Ramos (cell line): ENCODE measurements at regions not wholly inside any gene's neighbourhood (a gene's known extent, or its start where the extent isn't known, plus 50 kb on each side); places are given as distances from the start of the nearest gene placed in this dataset.

Experiments
- in situ Hi-C: fragments of 300-500 bp; cut with MboI; formaldehyde crosslinking; loops from one replicate; pipeline ENCODE4 v1.14.3; 2022; ENCODE audit warnings: low sequenced_read_pairs; ENCODE audit not compliant: unreplicated experiment

DNA sequence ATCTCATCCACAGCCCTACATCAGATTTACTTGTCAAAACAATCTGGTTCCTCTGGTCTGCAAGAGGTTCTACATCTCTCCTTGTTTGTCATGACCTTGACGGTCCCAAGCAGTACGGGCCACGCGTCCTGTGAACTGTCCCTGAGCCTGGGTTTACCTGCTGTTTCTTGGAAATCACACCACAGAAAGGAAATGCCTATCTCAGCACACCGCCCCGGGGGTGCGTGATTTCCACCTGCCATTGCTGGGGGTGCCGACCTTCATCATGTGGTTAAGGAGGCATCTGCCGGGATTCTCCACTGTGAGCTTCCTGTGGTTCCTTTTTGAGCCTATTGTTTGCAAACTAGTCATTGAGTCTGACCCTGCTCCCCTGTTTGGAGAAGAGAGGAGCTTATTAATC lies 1363.4 kb downstream of the BRD1 start:
- in situ Hi-C loops, result no loop called here

- in situ Hi-C loops, result no loop called here
Observed at GRCh38 chr22:48459859-48460823, 1367.5 kb downstream of the BRD1 start.

DNA sequence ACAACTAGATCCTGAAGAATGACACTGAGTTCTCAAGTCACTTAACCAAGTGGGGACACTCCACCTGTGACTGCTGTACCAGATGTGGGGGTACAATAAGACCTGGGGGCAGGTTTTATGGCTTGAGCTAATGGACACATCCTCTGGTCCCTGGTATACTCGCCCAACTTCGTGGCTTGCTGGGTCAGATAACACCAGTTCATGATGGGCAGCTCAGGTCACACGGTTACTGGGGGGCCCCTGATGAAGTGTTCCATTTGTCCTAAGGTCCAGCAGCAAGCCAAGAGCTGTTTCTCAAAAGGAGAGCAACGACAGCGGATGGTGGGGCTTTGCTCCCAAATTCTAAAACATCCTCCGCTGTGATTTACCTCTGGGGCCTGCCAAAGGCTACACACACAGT lies 1368.4 kb downstream of the BRD1 start:
- in situ Hi-C loops, result no loop called here

DNA sequence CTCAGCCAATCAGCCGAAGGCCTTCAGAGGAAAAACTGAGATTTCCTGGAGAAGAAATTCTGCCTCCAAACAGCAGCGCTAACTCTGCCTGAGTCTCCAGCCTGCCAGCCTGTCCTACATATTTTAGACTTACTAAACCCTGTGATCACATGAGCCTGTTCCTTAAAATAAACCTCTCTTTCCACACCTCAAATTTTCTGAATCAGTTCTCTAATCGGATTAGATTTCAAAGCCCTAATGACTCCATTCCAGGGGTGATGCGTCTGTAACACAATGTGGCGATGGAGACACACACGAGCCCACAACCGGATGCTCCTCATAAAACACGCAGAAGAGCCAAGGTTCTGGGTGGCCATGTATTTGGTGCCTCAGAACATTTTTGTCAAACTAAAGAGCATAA lies 1371.2 kb downstream of the BRD1 start:
- in situ Hi-C loops, result no loop called here

DNA sequence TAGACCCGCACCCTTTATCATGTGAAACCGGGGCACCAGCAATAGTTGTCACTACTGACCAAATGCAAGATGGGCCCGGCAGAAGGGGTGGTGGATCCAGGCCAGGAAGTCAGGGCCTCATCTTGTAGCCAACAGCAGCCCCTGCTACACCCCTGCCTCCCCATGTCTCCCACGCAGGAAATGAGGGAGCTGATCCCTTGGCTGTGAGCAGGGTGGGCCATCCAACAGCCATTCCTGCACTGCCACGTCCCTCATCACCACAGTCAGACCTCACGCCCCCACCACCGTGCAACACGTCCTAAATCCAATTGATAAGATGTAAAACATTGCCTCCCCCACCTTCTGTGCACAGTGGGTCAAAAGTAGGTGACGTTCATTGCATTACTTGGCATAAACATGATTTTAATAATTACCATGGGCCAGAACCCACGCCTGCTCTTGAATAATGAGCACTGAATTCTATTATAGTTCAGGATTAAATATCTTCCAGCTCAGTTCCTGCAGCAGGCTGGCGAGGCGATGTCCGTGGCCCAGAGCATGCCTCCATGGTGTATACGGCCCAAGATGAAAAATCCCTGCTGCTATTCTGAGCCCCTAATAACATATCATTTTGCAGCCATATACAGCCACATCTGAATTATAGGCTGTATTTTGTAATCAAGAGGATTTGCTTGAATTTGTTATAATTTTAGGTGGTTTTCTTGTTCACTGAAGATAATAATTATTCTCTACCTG lies 1373.8 kb downstream of the BRD1 start:
- in situ Hi-C loops, result no loop called here

DNA sequence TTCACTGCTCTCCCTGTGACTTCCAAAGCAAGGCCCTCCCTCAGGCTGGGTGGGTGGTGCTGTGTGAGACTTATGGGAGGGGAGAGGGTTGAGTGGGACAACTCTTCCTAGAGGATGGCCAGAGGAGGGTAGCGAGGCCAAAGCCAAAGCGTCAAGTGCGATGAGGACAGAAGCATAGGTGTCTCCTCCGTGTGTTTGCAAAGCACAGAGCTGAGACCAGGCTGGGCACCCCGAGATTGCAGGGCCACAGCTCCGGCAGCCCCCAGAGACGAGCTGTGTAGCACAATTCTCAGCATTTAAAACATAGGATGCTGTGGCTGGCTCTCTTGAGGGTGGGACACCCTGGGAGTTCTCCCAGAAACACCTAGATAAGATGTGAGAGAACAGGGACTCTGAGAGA lies 1374.5 kb downstream of the BRD1 start:
- in situ Hi-C loops, result no loop called here

DNA sequence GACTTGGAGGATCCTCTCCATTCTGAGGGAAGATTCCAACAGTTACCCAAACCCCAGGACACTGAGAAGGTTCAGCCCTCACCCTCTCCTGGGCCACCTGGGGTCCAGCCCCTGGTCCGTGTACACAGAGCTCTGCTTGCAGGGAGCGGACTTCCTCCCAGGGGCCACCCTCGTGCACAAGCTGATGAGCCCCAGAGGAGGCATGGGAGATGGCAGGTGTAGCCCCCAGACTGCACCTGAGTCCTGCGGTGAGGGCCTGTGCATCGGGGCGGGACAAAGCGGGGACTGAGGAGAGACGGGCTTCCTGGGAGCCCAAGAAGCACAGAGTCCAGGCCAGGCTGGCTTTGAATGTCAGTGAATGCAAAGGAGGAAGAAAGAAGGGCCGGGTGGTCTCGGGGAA lies 1374.9 kb downstream of the BRD1 start:
- in situ Hi-C loops, result no loop called here

GRCh38 chr22:48451891-48452290 lies 1375.8 kb downstream of the BRD1 start:
- in situ Hi-C loops, result no loop called here

DNA sequence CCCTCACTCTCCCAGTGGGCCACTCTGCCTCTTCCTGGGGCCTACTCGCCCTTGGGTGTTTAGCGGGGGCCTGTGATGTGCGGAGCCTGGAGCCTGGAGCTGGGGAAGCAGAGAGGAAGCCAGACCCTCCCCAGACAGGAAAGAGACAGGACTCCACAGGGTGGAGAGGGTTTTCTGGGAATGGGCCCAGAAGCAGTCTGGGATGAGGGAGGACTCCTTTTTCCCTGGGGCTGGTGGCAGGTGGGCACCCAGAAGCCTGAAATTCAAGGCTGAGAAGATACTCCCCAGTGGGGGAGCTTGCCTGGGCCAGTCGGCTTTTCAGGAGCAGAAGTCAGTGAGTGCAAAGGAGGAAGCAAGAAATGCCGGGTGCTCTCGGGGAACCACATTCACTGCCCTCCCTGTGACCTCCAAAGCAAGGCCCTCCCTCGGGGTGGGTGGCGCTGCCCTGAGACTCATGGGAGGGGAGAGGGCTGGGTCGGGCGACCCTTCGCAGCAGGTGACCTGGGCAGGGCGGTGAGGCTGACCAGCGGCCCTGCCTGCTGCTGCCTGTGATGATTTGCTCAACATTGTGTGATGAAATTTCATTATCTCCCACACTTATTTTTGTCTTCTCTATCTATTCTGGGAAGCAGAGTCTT lies 1377.4 kb downstream of the BRD1 start:
- in situ Hi-C loops, result no loop called here

DNA sequence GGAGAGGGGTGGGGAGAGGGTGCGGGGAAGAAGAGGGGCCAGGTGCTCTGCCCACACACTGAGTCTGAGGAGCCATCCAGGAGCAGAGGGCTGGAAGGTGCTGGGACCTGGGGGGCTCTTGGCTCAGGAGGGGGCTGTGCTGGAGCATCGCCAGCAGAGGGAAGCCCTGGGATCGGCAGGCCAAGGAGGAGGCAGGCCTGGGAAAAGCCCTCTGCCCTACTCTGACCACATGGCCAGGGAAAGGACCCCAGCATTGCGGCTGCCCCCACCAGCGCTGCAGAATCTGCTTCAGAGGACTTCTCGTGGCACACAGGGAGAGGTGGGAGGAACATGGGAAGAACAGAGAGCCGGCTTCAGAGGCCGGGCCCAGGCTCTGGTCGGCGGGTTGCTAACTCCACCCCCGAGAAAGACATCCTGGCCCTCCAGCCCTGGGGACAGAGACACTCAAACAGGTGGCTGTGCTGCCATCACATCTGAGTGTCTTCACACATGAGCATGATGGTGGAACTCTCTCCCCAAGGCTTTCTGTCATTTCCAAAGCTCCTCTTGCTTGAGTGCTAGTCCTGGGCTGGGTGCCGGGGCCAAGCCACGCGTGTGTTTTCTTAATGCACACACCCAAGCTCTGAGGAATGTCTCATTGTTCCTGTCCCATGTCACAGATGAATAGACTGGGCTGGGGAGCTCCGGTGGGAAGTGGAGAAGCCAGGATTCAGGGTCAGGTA lies 1378.0 kb downstream of the BRD1 start:
- in situ Hi-C loops, result no loop called here

GRCh38 chr22:48448821-48449220 lies 1378.9 kb downstream of the BRD1 start:
- in situ Hi-C loops, result no loop called here

DNA sequence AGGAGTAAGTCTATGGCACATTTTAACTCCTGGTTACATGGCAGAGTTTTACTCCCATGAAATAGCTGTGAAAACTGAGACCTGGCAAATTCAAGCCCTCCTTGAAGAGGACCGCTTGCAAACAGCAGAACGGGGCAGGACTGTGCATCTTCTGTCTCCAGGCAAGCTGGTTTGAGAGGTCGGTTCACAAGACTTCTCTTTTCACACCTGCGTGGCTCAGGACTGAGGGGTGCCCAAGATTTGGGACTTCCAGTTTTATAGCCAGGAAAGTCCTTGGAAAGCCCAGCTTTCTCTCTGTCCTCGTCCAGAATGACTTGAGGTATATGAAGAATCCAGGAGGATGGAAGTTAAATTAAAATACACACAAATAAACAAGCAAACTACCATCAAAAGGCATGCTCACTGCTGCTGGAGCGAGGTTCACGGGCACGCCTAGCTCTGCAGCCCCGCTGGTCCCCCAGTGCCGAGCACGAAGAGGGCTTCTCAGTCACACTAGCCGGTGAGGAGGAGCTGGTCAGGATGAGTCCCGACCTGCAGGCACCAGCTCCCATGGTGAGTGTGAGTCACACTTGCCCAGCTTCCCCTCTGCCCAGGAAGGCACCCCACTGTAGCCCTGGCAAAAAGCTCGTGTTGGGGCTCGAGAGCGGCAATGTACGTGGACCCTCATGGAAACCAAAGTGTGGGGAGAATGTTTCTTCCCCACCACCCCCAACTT lies 1382.4 kb downstream of the BRD1 start:
- in situ Hi-C loops, result no loop called here

- in situ Hi-C loops, result no loop called here
Observed at GRCh38 chr22:48444320-48445112, 1383.2 kb downstream of the BRD1 start.

- in situ Hi-C loops, result no loop called here
Observed at GRCh38 chr22:48443680-48444079, 1384.0 kb downstream of the BRD1 start.

GRCh38 chr22:48442663-48443062 lies 1385.0 kb downstream of the BRD1 start:
- in situ Hi-C loops, result no loop called here

DNA sequence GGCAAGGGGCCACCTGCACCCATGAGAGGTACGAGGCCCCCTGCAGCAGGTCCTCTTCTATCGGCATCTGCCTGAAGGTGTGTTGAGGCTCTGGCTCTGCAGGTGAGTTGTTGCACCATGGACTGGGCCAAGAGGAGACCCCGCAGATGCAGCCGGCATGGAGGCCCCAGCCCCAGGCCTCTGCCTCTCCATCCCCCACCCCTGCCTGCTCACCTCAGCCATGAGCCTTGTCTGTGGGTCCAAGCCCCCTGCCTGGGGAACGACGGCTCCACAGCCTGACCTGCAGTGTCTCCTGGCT lies 1386.2 kb downstream of the BRD1 start:
- in situ Hi-C loops, result no loop called here

DNA sequence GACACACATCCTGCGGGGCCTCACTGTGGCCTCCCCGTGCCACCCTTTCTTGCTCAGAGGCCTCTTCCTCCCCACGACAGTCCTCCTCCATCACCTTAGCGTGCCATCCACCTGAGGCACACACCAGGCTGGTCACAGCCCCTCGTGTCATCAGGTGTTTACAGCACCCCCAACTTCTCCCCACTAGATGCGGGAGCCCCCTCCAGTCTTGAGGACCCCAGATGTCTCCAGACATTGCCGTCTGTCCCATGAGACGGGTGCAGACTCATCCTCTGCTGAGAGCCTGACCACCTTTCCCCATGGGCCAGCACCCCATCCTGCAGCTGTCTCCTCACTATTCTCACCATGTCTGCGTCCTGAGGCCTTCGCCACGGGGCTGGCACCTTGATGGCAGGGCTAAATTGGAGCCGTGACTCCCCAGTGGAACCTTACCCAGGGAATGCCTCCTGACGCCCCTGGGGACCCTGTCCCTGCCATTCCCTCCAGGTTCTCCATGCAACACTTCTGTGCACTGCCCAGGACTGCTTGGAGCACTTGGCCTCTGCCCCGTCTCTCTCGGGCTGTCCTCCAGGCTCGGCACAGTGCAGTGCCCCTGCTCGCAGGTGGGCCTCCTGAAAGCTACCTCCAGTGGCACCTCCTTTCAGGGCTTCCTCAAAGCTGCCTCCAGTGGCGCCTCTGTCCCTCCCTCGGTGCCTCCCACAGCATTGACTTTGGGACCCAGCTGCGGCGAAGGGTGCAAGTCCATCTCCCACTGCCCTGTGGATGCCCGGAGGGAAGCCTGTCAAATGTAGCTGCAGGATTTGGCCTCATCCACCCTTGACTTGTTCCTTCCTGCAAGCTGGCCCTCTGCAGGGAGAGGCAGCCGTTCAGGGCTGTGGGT lies 1386.8 kb downstream of the BRD1 start:
- in situ Hi-C loops, result no loop called here

- in situ Hi-C loops, result no loop called here
Observed at GRCh38 chr22:48440176-48440575, 1387.5 kb downstream of the BRD1 start.
